GM23248 (cell line): ENCODE measurements at regions not wholly inside any gene's neighbourhood (a gene's known extent, or its start where the extent isn't known, plus 50 kb on each side); places are given as distances from the start of the nearest gene placed in this dataset.

ENCODE experiments used
- DNase-seq: peaks from one replicate; pipeline ENCODE4 v3.0.0-alpha.2; 2015
- H2AFZ ChIP-seq: fragments of 200-600 bp; sonication (generic); 2 replicates; pipeline ENCODE4 v1.6.1; 2016; ENCODE audit warnings: antibody characterized with exemption
- H3F3A ChIP-seq: fragments of 200-600 bp; sonication (generic); 2 replicates; pipeline ENCODE4 v1.6.1; 2016; ENCODE audit warnings: mild to moderate bottlenecking, antibody characterized with exemption, mixed run types; ENCODE audit not compliant: insufficient read depth
- H3K27ac ChIP-seq: fragments of 200-600 bp; sonication (generic); 2 replicates; pipeline ENCODE4 v1.5.1; 2016; ENCODE audit warnings: mild to moderate bottlenecking
- H3K27me3 ChIP-seq: fragments of 200-600 bp; sonication (generic); replicated peaks from 2 replicates; pipeline ENCODE4 v1.6.1; 2016; ENCODE audit warnings: mild to moderate bottlenecking; ENCODE audit not compliant: insufficient read depth
- H3K36me3 ChIP-seq: fragments of 200-600 bp; sonication (generic); 2 replicates; pipeline ENCODE4 v1.6.1; 2016; ENCODE audit warnings: low read depth, mild to moderate bottlenecking
- H3K4me1 ChIP-seq: fragments of 200-600 bp; sonication (generic); 2 replicates; pipeline ENCODE4 v1.6.1; 2016; ENCODE audit warnings: mild to moderate bottlenecking; ENCODE audit not compliant: insufficient read depth
- H3K4me2 ChIP-seq: fragments of 200-600 bp; sonication (generic); one replicate; pipeline ENCODE4 v1.6.1; 2016; ENCODE audit warnings: mild to moderate bottlenecking; ENCODE audit not compliant: unreplicated experiment
- H3K4me3 ChIP-seq: fragments of 200-600 bp; sonication (generic); 2 replicates; pipeline ENCODE4 v1.5.1; 2016; ENCODE audit warnings: mild to moderate bottlenecking
- H3K79me2 ChIP-seq: fragments of 200-600 bp; sonication (generic); 2 replicates; pipeline ENCODE4 v1.6.1; 2016; ENCODE audit warnings: mild to moderate bottlenecking; ENCODE audit not compliant: insufficient read depth
- H3K9ac ChIP-seq: fragments of 200-600 bp; sonication (generic); 2 replicates; pipeline ENCODE4 v1.6.1; 2016; ENCODE audit warnings: mild to moderate bottlenecking
- H3K9me2 ChIP-seq: fragments of 200-600 bp; sonication (generic); 2 replicates; pipeline ENCODE4 v1.6.1; 2016; ENCODE audit warnings: mixed run types, mild to moderate bottlenecking, moderate library complexity; ENCODE audit not compliant: insufficient read depth
- H3K9me3 ChIP-seq: fragments of 200-600 bp; sonication (generic); one replicate; pipeline ENCODE4 v1.6.1; 2017; ENCODE audit warnings: low read depth
- H4K20me1 ChIP-seq: fragments of 200-600 bp; sonication (generic); 2 replicates; pipeline ENCODE4 v1.6.0; 2016; ENCODE audit not compliant: insufficient read depth
- EZH2 ChIP-seq: fragments of 200-600 bp; sonication (generic); IDR thresholded peaks from 2 replicates; pipeline ENCODE4 v1.6.1; 2018; ENCODE audit warnings: antibody characterized with exemption, mild to moderate bottlenecking; ENCODE audit not compliant: insufficient read depth, poor library complexity, severe bottlenecking
- EZH2phosphoT487 ChIP-seq: fragments of 200-600 bp; sonication (generic); IDR thresholded peaks from 2 replicates; pipeline ENCODE4 v1.6.1; 2018; ENCODE audit warnings: antibody characterized with exemption, moderate library complexity, mild to moderate bottlenecking, low read depth; ENCODE audit not compliant: insufficient read depth
- WGBS, 2 experiments: methylation state at CpG; one replicate each; pipeline ENCODE4 v1.1.6; 2015 to 2017; ENCODE audit warnings: low lambda C conversion rate in 2 of 2, low coverage in 1 of 2; ENCODE audit errors: missing lambda C conversion rate in 2 of 2; 5-methylcytosine and 5-hydroxymethylcytosine counted together
- in situ Hi-C: fragments of 300-500 bp; cut with MboI; formaldehyde crosslinking; loops from 2 replicates; pipeline ENCODE4 v1.15.0; 2020

DNA sequence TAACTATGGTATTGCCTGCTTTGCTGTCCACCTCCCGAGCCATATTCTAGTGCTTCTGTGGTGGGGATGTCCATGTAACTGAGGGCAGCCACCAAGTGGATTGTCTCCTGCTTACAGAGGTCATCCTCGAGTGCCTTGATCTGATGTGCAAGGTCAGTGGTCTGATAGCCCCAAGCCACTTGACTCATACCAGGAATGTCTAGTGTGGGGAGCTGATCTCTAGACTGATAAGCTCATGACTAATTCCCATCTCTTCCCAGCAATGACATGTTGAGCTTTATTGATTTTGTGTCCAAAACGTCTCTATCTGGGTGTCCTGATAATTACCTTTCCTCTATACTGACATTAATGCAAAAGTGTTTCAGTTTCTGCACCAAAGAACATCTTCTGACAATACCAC lies 168.4 kb upstream of the WDR1 start:
- no peaks in the 10 kb centered on the region for H3K9me2 ChIP-seq
- H3K27ac ChIP-seq = no peak overlapping the region
- no peaks in the 10 kb centered on the region for H3K9me3 ChIP-seq
- H3K79me2 ChIP-seq = no peaks in the 10 kb centered on the region
- 40% methylated on average over 3 of the region's 3 CpGs for WGBS, 2 experiments
- DNase-seq = no peak
- no peaks in the 10 kb centered on the region for H3K4me1 ChIP-seq
- H4K20me1 ChIP-seq = no peaks in the 10 kb centered on the region
- H3F3A ChIP-seq = no peaks in the 10 kb centered on the region
- H3K4me3 ChIP-seq = no peak overlapping the region
- H3K9ac ChIP-seq = no peak overlapping the region
- no peak overlapping the region for H2AFZ ChIP-seq
- no peaks in the 10 kb centered on the region for H3K36me3 ChIP-seq
- H3K4me2 ChIP-seq = no peak overlapping the region
- TF ChIP-seq EZH2 (no peak), EZH2phosphoT487 (no peak)
- in situ Hi-C loops = no loop called here
- no peaks in the 10 kb centered on the region for H3K27me3 ChIP-seq

GRCh38 chr4:10283761-10284160 lies 167.2 kb upstream of the WDR1 start:
- Histone ChIP-seq H3K9me3 (no peaks in the 10 kb centered on the region), H3K27me3 (no peaks in the 10 kb centered on the region), H3K4me3 (no peak overlapping the region), H3K4me2 (no peak overlapping the region), H3K27ac (no peak overlapping the region), H3K9me2 (no peaks in the 10 kb centered on the region), H4K20me1 (no peaks in the 10 kb centered on the region), H3K36me3 (no peaks in the 10 kb centered on the region), H3K9ac (no peak overlapping the region), H2AFZ (no peak overlapping the region), H3K4me1 (no peaks in the 10 kb centered on the region), H3K79me2 (no peaks in the 10 kb centered on the region), H3F3A (no peaks in the 10 kb centered on the region)
- in situ Hi-C loops = no loop called here
- 14 to 19% methylated on average over 2 of the region's 2 CpGs for WGBS, 2 experiments
- TF ChIP-seq EZH2phosphoT487 (no peak), EZH2 (no peak)
- no peak for DNase-seq

DNA sequence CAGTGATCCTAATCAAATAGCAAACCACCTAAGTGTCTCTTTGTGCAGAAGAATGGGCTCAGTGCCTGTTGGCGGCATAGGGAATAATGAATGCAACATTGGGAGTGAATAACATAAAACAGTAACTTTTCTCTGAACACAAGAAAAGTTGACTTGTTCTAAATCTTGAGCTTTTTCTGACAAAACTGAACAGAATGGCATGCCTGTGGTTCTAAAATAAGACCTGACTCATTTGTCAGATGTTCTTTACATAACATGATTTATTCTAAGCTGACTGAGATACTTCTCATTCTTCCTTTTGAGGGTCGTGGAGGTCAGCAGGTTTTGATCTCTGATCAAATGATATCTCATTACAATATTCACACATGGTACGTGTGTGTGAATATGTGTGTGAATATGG lies 165.4 kb upstream of the WDR1 start:
- 56 to 64% methylated on average over 3 of the region's 3 CpGs for WGBS, 2 experiments
- Histone ChIP-seq H3K27ac (no peak overlapping the region), H3K79me2 (no peaks in the 10 kb centered on the region), H3K4me3 (no peak overlapping the region), H3K36me3 (no peaks in the 10 kb centered on the region), H3K9me2 (no peaks in the 10 kb centered on the region), H2AFZ (no peak overlapping the region), H4K20me1 (no peaks in the 10 kb centered on the region), H3K4me1 (no peaks in the 10 kb centered on the region), H3F3A (no peaks in the 10 kb centered on the region), H3K9ac (no peak overlapping the region), H3K4me2 (no peak overlapping the region), H3K9me3 (no peaks in the 10 kb centered on the region), H3K27me3 (no peaks in the 10 kb centered on the region; the same call in 1 of the 2 replicates)
- TF ChIP-seq EZH2 (no peak), EZH2phosphoT487 (no peak)
- in situ Hi-C loops = no loop called here
- DNase-seq = peak; percentile 21

- no peak overlapping the region for H2AFZ ChIP-seq
- no peak for DNase-seq
- no peaks in the 10 kb centered on the region for H3K36me3 ChIP-seq
- H3K27ac ChIP-seq = no peak overlapping the region
- no peak overlapping the region for H3K9ac ChIP-seq
- TF ChIP-seq EZH2phosphoT487 = no peak
- no peak for TF ChIP-seq EZH2
- no peaks in the 10 kb centered on the region for H3K79me2 ChIP-seq
- H3K9me2 ChIP-seq = no peaks in the 10 kb centered on the region
- WGBS, 2 experiments = 74 to 77% methylated on average over 7 of the region's 7 CpGs
- H3K4me2 ChIP-seq = no peak overlapping the region
- in situ Hi-C loops = no loop called here
- H3K9me3 ChIP-seq = no peaks in the 10 kb centered on the region
- no peaks in the 10 kb centered on the region for H3K4me1 ChIP-seq
- H3K4me3 ChIP-seq = no peak overlapping the region
- no peaks in the 10 kb centered on the region; the same call in 1 of the 2 replicates for H3K27me3 ChIP-seq
- H4K20me1 ChIP-seq = no peaks in the 10 kb centered on the region
- H3F3A ChIP-seq = no peaks in the 10 kb centered on the region
Observed at GRCh38 chr4:10279261-10279660, 162.7 kb upstream of the WDR1 start.

GRCh38 chr4:10278071-10278470 lies 161.5 kb upstream of the WDR1 start:
- Histone ChIP-seq H3K4me3 (no peak overlapping the region), H3K4me2 (no peak overlapping the region), H3K27me3 (no peaks in the 10 kb centered on the region; the same call in 1 of the 2 replicates), H3K9ac (no peak overlapping the region), H3K9me3 (no peaks in the 10 kb centered on the region), H3K4me1 (no peaks in the 10 kb centered on the region), H2AFZ (no peak overlapping the region), H3K9me2 (no peaks in the 10 kb centered on the region), H4K20me1 (no peaks in the 10 kb centered on the region), H3F3A (no peaks in the 10 kb centered on the region), H3K79me2 (no peaks in the 10 kb centered on the region), H3K27ac (no peak overlapping the region), H3K36me3 (no peaks in the 10 kb centered on the region)
- 72 to 77% methylated on average over 5 of the region's 5 CpGs for WGBS, 2 experiments
- TF ChIP-seq EZH2 = no peak
- no peak for TF ChIP-seq EZH2phosphoT487
- DNase-seq = no peak
- in situ Hi-C loops = no loop called here
